ENCODE measurements at regions not wholly inside any gene's neighbourhood (a gene's known extent, or its start where the extent isn't known, plus 50 kb on each side); places are given as distances from the start of the nearest gene placed in this dataset.

DNA sequence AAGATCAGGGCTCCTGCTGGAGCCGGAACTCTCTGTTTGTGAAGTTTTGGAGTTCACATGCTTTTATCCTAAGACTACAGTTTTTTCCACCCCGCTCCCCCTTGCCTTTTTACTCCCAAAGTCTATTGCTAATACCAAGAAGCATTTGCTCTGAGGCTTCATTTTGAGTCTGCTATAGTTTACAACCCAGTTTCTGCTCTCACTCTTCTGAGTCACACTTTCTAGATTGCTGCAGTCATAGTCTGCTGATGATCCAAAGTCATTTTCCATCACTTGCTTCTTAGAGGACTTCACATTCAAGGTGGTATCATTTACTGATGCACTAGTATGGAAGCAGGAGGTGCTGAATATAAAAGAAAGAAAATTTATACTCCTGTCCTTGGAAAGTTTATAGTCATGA lies 937.4 kb downstream of the IGSF11 start:
- WGBS (ENCODE audit: extremely low coverage, insufficient coverage, insufficient read length): no CpG with 5 or more reads among the region's 2 CpGs
- Histone ChIP-seq H2AK5ac (ENCODE audit: low read length) (no peak overlapping the region), H3K18ac (ENCODE audit: low read length) (no peak overlapping the region), H4K91ac (ENCODE audit: low read depth, low read length) (no peak overlapping the region), H3K4ac (ENCODE audit: low read depth, low read length) (no peak overlapping the region), H3K79me1 (ENCODE audit: low read length) (no peaks in the 10 kb centered on the region), H2BK120ac (ENCODE audit: insufficient read depth, low read length, poor library complexity) (no peak overlapping the region), H2BK5ac (ENCODE audit: low read depth, low read length, poor library complexity) (no peak overlapping the region), H3K23ac (ENCODE audit: low read length) (no peak overlapping the region), H3K27ac (ENCODE audit: low read depth, low read length) (no peak overlapping the region), H3K9me3 (ENCODE audit: insufficient read depth, low read depth, low read length) (peaks cover 4% of the 10 kb centered on the region), H2AFZ (ENCODE audit: insufficient read depth, low read length, poor library complexity) (no peak overlapping the region), H4K8ac (ENCODE audit: low read depth, low read length) (no peak overlapping the region), H3K14ac (ENCODE audit: low read length) (no peak overlapping the region), H2BK12ac (ENCODE audit: low read length) (no peak overlapping the region), H3K9ac (ENCODE audit: low read length) (no peak overlapping the region), H3K4me1 (ENCODE audit: control insufficient read depth in 1 of 2, insufficient read depth in 2 of 2, low read length in 2 of 2) (no peaks in the 10 kb centered on the region), H3K27me3 (ENCODE audit: insufficient read depth, low read length) (no peaks in the 10 kb centered on the region), H3K4me2 (ENCODE audit: low read length) (no peak overlapping the region), H3K4me3 (ENCODE audit: low read depth, low read length) (no peak overlapping the region), H4K12ac (ENCODE audit: low read depth, low read length) (no peak overlapping the region), H3K36me3 (ENCODE audit: control insufficient read depth in 1 of 2, insufficient read depth in 2 of 2, low read length in 2 of 2) (no peaks in the 10 kb centered on the region), H3K79me2 (ENCODE audit: control insufficient read depth, insufficient read depth, low read length, poor library complexity) (no peaks in the 10 kb centered on the region)
- no peak for DNase-seq

DNA sequence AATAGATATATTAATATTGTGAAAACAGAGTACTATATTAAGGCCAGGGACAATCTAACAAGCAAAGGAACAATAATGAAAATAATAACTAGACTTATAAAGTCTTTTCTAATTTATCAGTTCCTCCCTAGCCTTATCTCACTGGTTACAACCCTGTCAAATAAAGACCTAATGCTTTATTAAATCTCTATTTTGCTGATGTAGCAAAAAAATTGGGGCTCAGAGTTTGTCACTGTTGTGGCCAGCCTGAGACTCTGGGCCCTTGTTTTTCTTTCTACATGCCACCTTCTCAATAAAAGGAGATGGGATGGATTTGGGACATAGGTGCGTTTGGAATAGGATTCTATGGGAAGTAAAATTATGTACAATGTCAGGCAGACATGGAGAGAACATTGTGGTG lies 937.0 kb downstream of the IGSF11 start:
- H3K4me3 ChIP-seq (ENCODE audit: low read depth, low read length): no peak overlapping the region
- no peak overlapping the region for H2AK5ac ChIP-seq (ENCODE audit: low read length)
- no peaks in the 10 kb centered on the region for H3K4me1 ChIP-seq (ENCODE audit: control insufficient read depth in 1 of 2, insufficient read depth in 2 of 2, low read length in 2 of 2)
- no peak overlapping the region for H4K91ac ChIP-seq (ENCODE audit: low read depth, low read length)
- no peaks in the 10 kb centered on the region for H3K79me1 ChIP-seq (ENCODE audit: low read length)
- H3K4me2 ChIP-seq (ENCODE audit: low read length): no peak overlapping the region
- no peak overlapping the region for H3K4ac ChIP-seq (ENCODE audit: low read depth, low read length)
- H3K9me3 ChIP-seq (ENCODE audit: insufficient read depth, low read depth, low read length): peaks cover 4% of the 10 kb centered on the region
- no CpG with 5 or more reads among the region's 1 CpG for WGBS (ENCODE audit: extremely low coverage, insufficient coverage, insufficient read length)
- H3K18ac ChIP-seq (ENCODE audit: low read length): no peak overlapping the region
- H4K12ac ChIP-seq (ENCODE audit: low read depth, low read length): no peak overlapping the region
- no peak overlapping the region for H3K14ac ChIP-seq (ENCODE audit: low read length)
- H2BK120ac ChIP-seq (ENCODE audit: insufficient read depth, low read length, poor library complexity): no peak overlapping the region
- H3K27ac ChIP-seq (ENCODE audit: low read depth, low read length): no peak overlapping the region
- no peak overlapping the region for H4K8ac ChIP-seq (ENCODE audit: low read depth, low read length)
- no peaks in the 10 kb centered on the region for H3K79me2 ChIP-seq (ENCODE audit: control insufficient read depth, insufficient read depth, low read length, poor library complexity)
- no peaks in the 10 kb centered on the region for H3K27me3 ChIP-seq (ENCODE audit: insufficient read depth, low read length)
- no peak overlapping the region for H2AFZ ChIP-seq (ENCODE audit: insufficient read depth, low read length, poor library complexity)
- DNase-seq: no peak
- no peak overlapping the region for H3K9ac ChIP-seq (ENCODE audit: low read length)
- no peak overlapping the region for H2BK5ac ChIP-seq (ENCODE audit: low read depth, low read length, poor library complexity)
- no peak overlapping the region for H2BK12ac ChIP-seq (ENCODE audit: low read length)
- H3K36me3 ChIP-seq (ENCODE audit: control insufficient read depth in 1 of 2, insufficient read depth in 2 of 2, low read length in 2 of 2): no peaks in the 10 kb centered on the region
- no peak overlapping the region for H3K23ac ChIP-seq (ENCODE audit: low read length)

DNA sequence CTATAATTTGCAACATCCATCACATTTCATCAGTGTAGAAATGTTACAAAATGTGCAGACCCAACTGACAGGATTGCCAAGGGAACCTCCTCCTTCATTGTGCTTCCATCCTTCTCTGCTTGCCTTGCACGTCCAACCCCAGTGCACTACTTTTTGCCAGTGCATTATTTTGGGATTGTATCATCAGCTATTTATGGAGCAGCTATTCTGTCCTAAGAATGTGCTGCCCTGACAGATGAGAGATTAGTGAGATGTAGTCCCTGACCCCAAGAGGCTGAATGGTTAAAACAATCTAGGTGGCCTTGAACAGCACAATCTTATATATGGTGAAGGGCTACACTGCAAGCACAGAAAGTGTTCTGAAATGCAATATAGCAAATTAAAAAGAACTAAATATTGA lies 935.8 kb downstream of the IGSF11 start:
- no peak overlapping the region for H3K4me3 ChIP-seq (ENCODE audit: low read depth, low read length)
- H3K4ac ChIP-seq (ENCODE audit: low read depth, low read length): no peak overlapping the region
- no CpG with 5 or more reads among the region's 1 CpG for WGBS (ENCODE audit: extremely low coverage, insufficient coverage, insufficient read length)
- no peaks in the 10 kb centered on the region for H3K9me3 ChIP-seq (ENCODE audit: insufficient read depth, low read depth, low read length)
- H3K27ac ChIP-seq (ENCODE audit: low read depth, low read length): no peak overlapping the region
- H2BK120ac ChIP-seq (ENCODE audit: insufficient read depth, low read length, poor library complexity): no peak overlapping the region
- H3K79me2 ChIP-seq (ENCODE audit: control insufficient read depth, insufficient read depth, low read length, poor library complexity): no peaks in the 10 kb centered on the region
- H4K12ac ChIP-seq (ENCODE audit: low read depth, low read length): no peak overlapping the region
- H3K27me3 ChIP-seq (ENCODE audit: insufficient read depth, low read length): no peaks in the 10 kb centered on the region
- H2BK5ac ChIP-seq (ENCODE audit: low read depth, low read length, poor library complexity): no peak overlapping the region
- H3K18ac ChIP-seq (ENCODE audit: low read length): no peak overlapping the region
- no peaks in the 10 kb centered on the region for H3K4me1 ChIP-seq (ENCODE audit: control insufficient read depth in 1 of 2, insufficient read depth in 2 of 2, low read length in 2 of 2)
- H3K4me2 ChIP-seq (ENCODE audit: low read length): no peak overlapping the region
- no peaks in the 10 kb centered on the region for H3K36me3 ChIP-seq (ENCODE audit: control insufficient read depth in 1 of 2, insufficient read depth in 2 of 2, low read length in 2 of 2)
- no peak overlapping the region for H2AK5ac ChIP-seq (ENCODE audit: low read length)
- H3K9ac ChIP-seq (ENCODE audit: low read length): no peak overlapping the region
- no peak for DNase-seq
- no peak overlapping the region for H4K91ac ChIP-seq (ENCODE audit: low read depth, low read length)
- no peak overlapping the region for H2AFZ ChIP-seq (ENCODE audit: insufficient read depth, low read length, poor library complexity)
- H3K79me1 ChIP-seq (ENCODE audit: low read length): no peaks in the 10 kb centered on the region
- H4K8ac ChIP-seq (ENCODE audit: low read depth, low read length): no peak overlapping the region
- H2BK12ac ChIP-seq (ENCODE audit: low read length): no peak overlapping the region
- H3K23ac ChIP-seq (ENCODE audit: low read length): no peak overlapping the region
- no peak overlapping the region for H3K14ac ChIP-seq (ENCODE audit: low read length)

DNA sequence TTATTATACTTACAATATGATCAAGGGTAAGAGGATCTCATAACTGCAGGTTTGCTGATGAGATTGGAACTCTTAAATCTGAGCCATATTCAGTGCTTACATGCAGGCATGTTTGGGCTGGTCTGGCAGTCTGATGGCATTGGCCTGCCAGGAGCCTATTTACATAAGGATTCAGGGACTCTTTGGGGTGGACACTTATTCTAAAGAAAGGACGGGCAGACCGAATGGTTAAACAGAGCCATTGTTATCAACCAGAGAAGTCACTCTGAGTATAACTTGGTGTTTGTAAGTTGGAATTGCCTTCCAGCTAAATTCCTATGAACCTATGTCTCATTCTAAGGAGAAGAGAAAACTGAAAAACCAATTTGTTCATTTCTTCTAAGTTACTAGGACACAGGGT lies 932.8 kb downstream of the IGSF11 start:
- no peak overlapping the region for H2BK5ac ChIP-seq (ENCODE audit: low read depth, low read length, poor library complexity)
- no peak overlapping the region for H4K91ac ChIP-seq (ENCODE audit: low read depth, low read length)
- no peaks in the 10 kb centered on the region for H3K27me3 ChIP-seq (ENCODE audit: insufficient read depth, low read length)
- no peak overlapping the region for H4K12ac ChIP-seq (ENCODE audit: low read depth, low read length)
- H3K18ac ChIP-seq (ENCODE audit: low read length): no peak overlapping the region
- H3K4me2 ChIP-seq (ENCODE audit: low read length): no peak overlapping the region
- no peak overlapping the region for H4K8ac ChIP-seq (ENCODE audit: low read depth, low read length)
- H2BK12ac ChIP-seq (ENCODE audit: low read length): no peak overlapping the region
- H3K14ac ChIP-seq (ENCODE audit: low read length): no peak overlapping the region
- no peak overlapping the region for H2AFZ ChIP-seq (ENCODE audit: insufficient read depth, low read length, poor library complexity)
- H3K79me2 ChIP-seq (ENCODE audit: control insufficient read depth, insufficient read depth, low read length, poor library complexity): no peaks in the 10 kb centered on the region
- H3K36me3 ChIP-seq (ENCODE audit: control insufficient read depth in 1 of 2, insufficient read depth in 2 of 2, low read length in 2 of 2): no peaks in the 10 kb centered on the region
- DNase-seq: no peak
- H3K23ac ChIP-seq (ENCODE audit: low read length): no peak overlapping the region
- H3K27ac ChIP-seq (ENCODE audit: low read depth, low read length): no peak overlapping the region
- WGBS (ENCODE audit: extremely low coverage, insufficient coverage, insufficient read length): no CpG with 5 or more reads among the region's 2 CpGs
- H2BK120ac ChIP-seq (ENCODE audit: insufficient read depth, low read length, poor library complexity): no peak overlapping the region
- no peaks in the 10 kb centered on the region for H3K79me1 ChIP-seq (ENCODE audit: low read length)
- no peak overlapping the region for H3K4me3 ChIP-seq (ENCODE audit: low read depth, low read length)
- H2AK5ac ChIP-seq (ENCODE audit: low read length): no peak overlapping the region
- no peaks in the 10 kb centered on the region for H3K4me1 ChIP-seq (ENCODE audit: control insufficient read depth in 1 of 2, insufficient read depth in 2 of 2, low read length in 2 of 2)
- H3K9me3 ChIP-seq (ENCODE audit: insufficient read depth, low read depth, low read length): no peaks in the 10 kb centered on the region
- H3K4ac ChIP-seq (ENCODE audit: low read depth, low read length): no peak overlapping the region
- no peak overlapping the region for H3K9ac ChIP-seq (ENCODE audit: low read length)

Data from trophoblast cell (in vitro differentiated cells and primary cell).